ENCODE measurements at regions not wholly inside any gene's neighbourhood (a gene's known extent, or its start where the extent isn't known, plus 50 kb on each side); places are given as distances from the start of the nearest gene placed in this dataset.
"Not testable (repeated sequence)": the region's sequence is repeated elsewhere in the genome, so short reads cannot be mapped to it uniquely, and the experiment has no call there.

- DNase-seq = no peak
Measured at GRCh38 chr5:89826938-89827337, 582.6 kb downstream of the CETN3 start.

GRCh38 chr5:89823046-89823445 is 586.5 kb downstream of the CETN3 start:
- no peak for DNase-seq

- DNase-seq = no peak
Measured at GRCh38 chr5:89817841-89818240, 591.7 kb downstream of the CETN3 start.

GRCh38 chr5:89816038-89816437 is 593.5 kb downstream of the CETN3 start:
- no peak for DNase-seq

GRCh38 chr5:89800735-89801134 is 608.8 kb downstream of the CETN3 start:
- not testable (repeated sequence) for DNase-seq

GRCh38 chr5:89794504-89794903 is 615.1 kb downstream of the CETN3 start:
- not testable (repeated sequence) for DNase-seq

GRCh38 chr5:89779734-89780133 is 629.8 kb downstream of the CETN3 start:
- DNase-seq = not testable (repeated sequence)

GRCh38 chr5:89777758-89778157 is 631.8 kb downstream of the CETN3 start:
- DNase-seq = no peak

GRCh38 chr5:89769975-89770374 is 639.6 kb downstream of the CETN3 start:
- no peak for DNase-seq

- DNase-seq = no peak
Measured at GRCh38 chr5:89759802-89760201, 649.8 kb downstream of the CETN3 start.

- no peak for DNase-seq
Measured at GRCh38 chr5:89758146-89758545, 651.4 kb downstream of the CETN3 start.

GRCh38 chr5:89756955-89757354 is 652.6 kb downstream of the CETN3 start:
- DNase-seq = no peak

GRCh38 chr5:89755024-89755423 is 654.5 kb downstream of the CETN3 start:
- DNase-seq = no peak

GRCh38 chr5:89735082-89735481 is 674.5 kb downstream of the CETN3 start:
- DNase-seq = no peak

GRCh38 chr5:89733772-89734171 is 675.8 kb downstream of the CETN3 start:
- no peak for DNase-seq

- no peak for DNase-seq
Measured at GRCh38 chr5:89729623-89730301, 679.8 kb downstream of the CETN3 start.

- no peak for DNase-seq
Measured at GRCh38 chr5:89728750-89729149, 680.8 kb downstream of the CETN3 start.

GRCh38 chr5:89728134-89728533 is 681.4 kb downstream of the CETN3 start:
- no peak for DNase-seq

- no peak for DNase-seq
Measured at GRCh38 chr5:89724379-89725095, 685.0 kb downstream of the CETN3 start.

GRCh38 chr5:89723907-89724306 is 685.6 kb downstream of the CETN3 start:
- no peak for DNase-seq

GRCh38 chr5:89722538-89722937 is 687.0 kb downstream of the CETN3 start:
- no peak for DNase-seq

GRCh38 chr5:89721931-89722330 is 687.6 kb downstream of the CETN3 start:
- DNase-seq = no peak

GRCh38 chr5:89721353-89721752 is 688.2 kb downstream of the CETN3 start:
- no peak for DNase-seq

GRCh38 chr5:89712134-89712700 is 697.3 kb downstream of the CETN3 start:
- no peak for DNase-seq

All from NCI-H1105 treated with DMSO at 0.1 percent for 48 hours (cell line).